LNCaP clone FGC (cell line): ENCODE measurements at regions not wholly inside any gene's neighbourhood (a gene's known extent, or its start where the extent isn't known, plus 50 kb on each side); places are given as distances from the start of the nearest gene placed in this dataset.
A peak's percentile ranks its signal among the peaks of the same experiment; 100 is the strongest.

Source experiments
- DNase-seq: peaks from one replicate; pipeline ENCODE4 v3.0.0-alpha.2; 2011; ENCODE audit warnings: low read depth
- H3K4me3 ChIP-seq: 2 replicates; pipeline ENCODE4 v1.5.1; 2011; ENCODE audit warnings: mild to moderate bottlenecking, low read depth, low read length, control low read depth
- CTCF ChIP-seq: IDR thresholded peaks from 2 replicates; pipeline ENCODE4 v1.5.1; 2012; ENCODE audit warnings: mild to moderate bottlenecking; ENCODE audit not compliant: control insufficient read depth, insufficient read depth; ENCODE audit errors: extremely low read depth

- no peak for TF ChIP-seq CTCF
- DNase-seq: no peak
- H3K4me3 ChIP-seq: no peak overlapping the region
These were observed 78.6 kb upstream of the MTNR1B start for GRCh38 chr11:92890846-92891245.

DNA sequence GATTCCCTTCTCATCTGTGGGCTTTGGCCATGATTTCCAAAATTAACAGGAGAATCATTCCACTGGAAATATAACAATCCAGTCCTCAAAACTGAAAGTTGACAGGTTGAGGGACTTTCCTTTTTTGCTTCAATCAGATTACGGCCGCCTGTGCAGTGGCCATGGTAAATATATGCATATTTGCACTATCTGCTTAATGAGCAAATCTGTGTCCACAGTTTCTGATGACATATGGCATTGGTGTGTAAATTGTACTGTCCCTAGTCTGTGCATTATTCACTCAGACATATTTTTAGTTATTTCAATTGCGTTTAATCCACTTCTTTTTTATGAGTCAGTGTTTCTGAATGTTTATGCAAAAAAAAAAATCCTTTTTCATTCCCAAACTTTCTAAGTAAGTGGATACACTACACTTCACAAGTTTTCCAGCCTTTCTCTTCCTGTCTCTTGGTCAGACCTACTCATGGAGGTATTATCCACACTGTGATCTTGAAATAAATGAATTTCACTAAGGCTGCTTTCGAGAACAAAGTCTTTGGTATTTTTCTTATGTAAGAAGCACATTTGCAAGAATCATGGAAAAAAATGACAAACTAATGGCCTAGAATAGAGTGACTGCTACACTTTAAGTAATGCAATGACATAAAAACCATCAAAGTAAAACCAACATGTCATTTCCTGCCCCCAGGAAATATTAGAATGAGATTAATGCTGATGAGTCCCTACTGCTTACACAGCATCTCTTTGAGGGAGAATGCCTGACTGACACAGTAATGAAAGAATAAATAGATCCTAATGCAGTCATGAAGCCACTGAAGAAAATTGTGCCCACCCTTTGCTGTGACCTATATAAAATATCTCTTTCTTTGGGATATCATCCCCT lies 76.4 kb upstream of the MTNR1B start:
- peak; percentile 14 for DNase-seq
- no peak overlapping the region for H3K4me3 ChIP-seq
- no peak for TF ChIP-seq CTCF

DNA sequence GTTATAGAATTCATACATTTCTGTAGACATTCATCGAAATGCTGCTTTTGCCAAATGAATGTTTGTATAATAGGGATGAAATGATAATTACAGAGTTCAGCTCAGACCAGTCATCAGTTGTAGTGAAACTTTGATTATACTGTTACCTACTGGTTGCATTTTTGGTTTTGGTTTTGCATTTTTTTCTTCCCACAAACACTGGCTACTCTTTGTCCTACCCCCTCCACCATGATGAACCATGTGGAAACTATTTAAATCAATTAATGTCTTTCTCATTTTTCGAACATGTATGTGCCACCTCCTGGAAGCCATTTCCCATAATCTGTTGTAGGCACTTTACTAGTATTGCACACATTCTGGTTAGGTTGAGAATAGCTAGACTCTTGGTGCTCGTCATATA lies 75.3 kb upstream of the MTNR1B start:
- TF ChIP-seq CTCF: no peak
- no peak overlapping the region for H3K4me3 ChIP-seq
- no peak for DNase-seq

DNA sequence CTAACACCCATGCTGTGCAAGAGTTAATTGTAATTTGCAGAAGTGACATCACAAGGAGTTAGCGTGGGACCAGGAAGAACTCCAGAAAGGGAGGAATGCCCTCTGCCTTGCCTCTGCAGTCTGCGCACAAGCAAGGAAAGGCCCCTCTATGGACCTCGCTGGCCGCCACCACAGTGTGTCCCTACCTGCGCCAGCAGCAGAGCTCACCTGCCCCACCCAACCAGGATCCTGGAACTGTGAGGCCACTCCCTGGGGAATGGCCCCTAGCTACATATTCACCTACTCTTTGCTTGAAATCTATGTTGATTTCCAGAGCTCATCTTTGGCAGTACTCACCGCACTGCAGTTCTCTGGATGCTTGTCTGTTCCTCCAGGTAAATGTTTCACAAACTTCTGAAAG lies 72.0 kb upstream of the MTNR1B start:
- TF ChIP-seq CTCF: no peak
- no peak overlapping the region for H3K4me3 ChIP-seq
- no peak for DNase-seq

DNA sequence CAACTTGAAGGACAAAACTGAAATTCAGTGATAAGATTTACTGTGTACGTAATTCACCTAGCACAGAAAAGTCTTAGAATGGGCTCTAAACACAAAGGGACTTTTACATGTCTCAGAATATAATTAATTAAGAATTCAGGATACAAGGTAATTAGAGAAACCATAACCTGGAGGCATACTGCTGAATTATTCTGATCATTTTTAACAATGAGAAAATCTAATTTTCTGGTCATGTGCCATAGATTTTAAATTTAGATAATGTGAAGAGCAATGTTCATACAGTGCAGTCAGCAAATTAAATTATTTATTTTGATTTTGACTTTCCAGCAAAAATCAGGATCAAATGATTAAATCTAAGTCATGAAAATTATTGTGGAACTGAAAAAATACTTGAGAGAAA lies 67.0 kb upstream of the MTNR1B start:
- no peak for DNase-seq
- TF ChIP-seq CTCF: no peak
- no peak overlapping the region for H3K4me3 ChIP-seq

DNA sequence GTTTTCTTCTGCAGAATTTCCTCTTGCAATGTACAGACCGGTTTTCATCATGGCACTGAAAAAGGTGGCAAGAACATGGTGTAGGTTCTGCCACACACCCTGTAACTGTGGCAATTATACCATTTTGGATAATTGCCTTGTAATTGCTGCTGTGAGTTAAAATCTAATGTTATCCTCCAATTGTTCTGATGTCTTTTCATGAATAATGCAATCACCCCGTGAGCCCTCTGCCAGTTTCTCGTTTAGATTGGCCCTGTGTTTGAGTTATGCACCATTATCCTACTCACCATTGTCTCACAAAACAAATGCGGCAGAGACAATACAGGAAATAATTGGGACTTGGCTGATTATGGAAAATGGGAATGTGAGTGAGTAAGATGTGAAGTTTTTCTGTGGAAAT lies 61.8 kb upstream of the MTNR1B start:
- no peak for DNase-seq
- no peak overlapping the region for H3K4me3 ChIP-seq
- TF ChIP-seq CTCF: no peak

GRCh38 chr11:92909214-92909613 lies 60.2 kb upstream of the MTNR1B start:
- no peak for TF ChIP-seq CTCF
- no peak for DNase-seq
- H3K4me3 ChIP-seq: no peak overlapping the region
